ENCODE measurements at regions not wholly inside any gene's neighbourhood (a gene's known extent, or its start where the extent isn't known, plus 50 kb on each side); places are given as distances from the start of the nearest gene placed in this dataset.

GRCh38 chr1:58090640-58091039, 455.9 kb downstream of the OMA1 start:
- H3K4me3 Mint-ChIP-seq = peak overlapping the region; percentile 2
- peaks cover 4% of the 10 kb centered on the region for H3K27me3 Mint-ChIP-seq (ENCODE audit: low read depth, poor library complexity)
- no peaks in the 10 kb centered on the region for H3K36me3 Mint-ChIP-seq (ENCODE audit: low read depth)
- TF ChIP-seq CTCF (IDR thresholded peaks at IDR 0.05) = no peak
- no peak for DNase-seq
- H3K27ac Mint-ChIP-seq = peak overlapping the region; percentile 82
- no peaks in the 10 kb centered on the region for H3K9me3 Mint-ChIP-seq
- peaks cover 45% of the 10 kb centered on the region for H3K4me1 Mint-ChIP-seq

- Mint-ChIP-seq H3K36me3 (ENCODE audit: low read depth) (no peaks in the 10 kb centered on the region), H3K4me3 (peak overlapping the region; percentile 39), H3K27me3 (ENCODE audit: low read depth, poor library complexity) (peaks cover 4% of the 10 kb centered on the region), H3K27ac (peak overlapping the region; percentile 39), H3K9me3 (no peaks in the 10 kb centered on the region), H3K4me1 (peaks cover 45% of the 10 kb centered on the region)
- TF ChIP-seq CTCF (IDR thresholded peaks at IDR 0.05) = no peak
- no peak for DNase-seq
These were observed 456.5 kb downstream of the OMA1 start for GRCh38 chr1:58089898-58090534.

GRCh38 chr1:58084266-58084665, 462.3 kb downstream of the OMA1 start:
- Mint-ChIP-seq H3K27me3 (ENCODE audit: low read depth, poor library complexity) (no peaks in the 10 kb centered on the region), H3K4me1 (peaks cover 8% of the 10 kb centered on the region), H3K4me3 (no peak overlapping the region), H3K36me3 (ENCODE audit: low read depth) (no peaks in the 10 kb centered on the region), H3K27ac (no peak overlapping the region), H3K9me3 (no peaks in the 10 kb centered on the region)
- no peak for DNase-seq
- no peak for TF ChIP-seq CTCF (IDR thresholded peaks at IDR 0.05)

GRCh38 chr1:58082596-58082995, 463.9 kb downstream of the OMA1 start:
- peaks cover 4% of the 10 kb centered on the region for H3K27me3 Mint-ChIP-seq (ENCODE audit: low read depth, poor library complexity)
- no peak for TF ChIP-seq CTCF (IDR thresholded peaks at IDR 0.05)
- no peak for DNase-seq
- no peaks in the 10 kb centered on the region for H3K36me3 Mint-ChIP-seq (ENCODE audit: low read depth)
- H3K4me3 Mint-ChIP-seq = no peak overlapping the region
- no peaks in the 10 kb centered on the region for H3K4me1 Mint-ChIP-seq
- H3K9me3 Mint-ChIP-seq = no peaks in the 10 kb centered on the region
- no peak overlapping the region for H3K27ac Mint-ChIP-seq

GRCh38 chr1:58076258-58076657, 470.3 kb downstream of the OMA1 start:
- no peaks in the 10 kb centered on the region for H3K36me3 Mint-ChIP-seq (ENCODE audit: low read depth)
- no peak overlapping the region for H3K4me3 Mint-ChIP-seq
- H3K27ac Mint-ChIP-seq = no peak overlapping the region
- H3K27me3 Mint-ChIP-seq (ENCODE audit: low read depth, poor library complexity) = peaks cover 4% of the 10 kb centered on the region
- no peaks in the 10 kb centered on the region for H3K4me1 Mint-ChIP-seq
- no peak for DNase-seq
- no peaks in the 10 kb centered on the region for H3K9me3 Mint-ChIP-seq
- TF ChIP-seq CTCF (IDR thresholded peaks at IDR 0.05) = no peak

GRCh38 chr1:58075188-58075578, 471.3 kb downstream of the OMA1 start:
- no peak for DNase-seq
- TF ChIP-seq CTCF (IDR thresholded peaks at IDR 0.05) = no peak
- Mint-ChIP-seq H3K4me3 (no peak overlapping the region), H3K27ac (no peak overlapping the region), H3K4me1 (no peaks in the 10 kb centered on the region), H3K36me3 (ENCODE audit: low read depth) (no peaks in the 10 kb centered on the region), H3K27me3 (ENCODE audit: low read depth, poor library complexity) (peaks cover 4% of the 10 kb centered on the region), H3K9me3 (no peaks in the 10 kb centered on the region)

Measured in nephron progenitor cell (in vitro differentiated cells).